GM18507 (cell line): ENCODE measurements at regions not wholly inside any gene's neighbourhood (a gene's known extent, or its start where the extent isn't known, plus 50 kb on each side); places are given as distances from the start of the nearest gene placed in this dataset.

Experiments used
- DNase-seq: peaks from one replicate; pipeline ENCODE4 v3.0.0; 2011; ENCODE audit warnings: low read depth; ENCODE audit not compliant: insufficient read length; ENCODE audit errors: extremely low spot score
- FAIRE-seq: peaks from 2 replicates; lab custom pipeline; 2011; peaks lifted over from hg19 to GRCh38; lab: Jason Lieb, UNC

DNA sequence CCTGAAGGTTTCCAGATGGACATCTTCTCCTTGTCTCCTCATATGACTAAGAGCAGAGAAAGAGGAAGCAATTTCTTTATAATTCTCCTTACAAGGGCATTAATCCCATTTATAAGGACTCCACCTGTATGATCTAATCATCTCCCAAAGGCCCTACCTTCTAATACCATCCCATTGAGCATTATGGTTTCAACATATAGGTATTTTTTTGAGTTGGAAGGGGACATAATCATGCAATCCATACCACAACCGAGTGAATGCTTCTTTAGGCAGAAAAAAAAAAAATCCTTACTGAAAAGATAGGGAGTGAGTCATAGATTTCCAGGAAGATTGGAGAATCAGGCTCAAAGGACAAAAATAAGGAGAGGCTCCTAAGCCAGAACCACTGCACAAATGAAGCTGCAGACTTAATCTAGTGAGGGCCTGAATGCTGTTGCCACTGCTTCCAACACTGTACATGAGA, 312.5 kb upstream of the HS3ST1 start:
- DNase-seq: no peak
- no peak for FAIRE-seq

- no peak for DNase-seq
Measured at GRCh38 chr4:11739992-11740391, 311.3 kb upstream of the HS3ST1 start.

DNA sequence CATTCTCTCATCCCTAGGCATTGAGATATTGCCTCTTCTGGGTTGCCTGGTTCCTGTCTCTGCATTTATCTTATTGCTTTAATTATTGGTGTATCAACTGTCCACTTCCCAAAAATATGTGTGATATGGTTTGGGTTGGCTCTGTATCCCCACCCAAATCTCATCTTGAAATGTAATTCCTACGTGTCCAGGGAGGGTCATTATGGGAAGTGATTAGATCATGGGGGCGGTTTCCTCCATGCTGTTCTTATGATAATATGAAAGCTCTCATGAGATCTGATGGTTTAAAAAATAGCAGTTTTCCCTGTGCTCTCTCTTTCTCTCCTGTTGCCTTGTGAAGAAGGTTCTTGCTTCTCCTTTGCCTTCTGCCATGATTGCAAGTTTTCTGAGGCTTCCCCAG, 308.3 kb upstream of the HS3ST1 start:
- no peak for FAIRE-seq
- DNase-seq: no peak

More at GRCh38 chr4:11739992-11740391, 311.3 kb upstream of the HS3ST1 start:
- FAIRE-seq: no peak

DNA sequence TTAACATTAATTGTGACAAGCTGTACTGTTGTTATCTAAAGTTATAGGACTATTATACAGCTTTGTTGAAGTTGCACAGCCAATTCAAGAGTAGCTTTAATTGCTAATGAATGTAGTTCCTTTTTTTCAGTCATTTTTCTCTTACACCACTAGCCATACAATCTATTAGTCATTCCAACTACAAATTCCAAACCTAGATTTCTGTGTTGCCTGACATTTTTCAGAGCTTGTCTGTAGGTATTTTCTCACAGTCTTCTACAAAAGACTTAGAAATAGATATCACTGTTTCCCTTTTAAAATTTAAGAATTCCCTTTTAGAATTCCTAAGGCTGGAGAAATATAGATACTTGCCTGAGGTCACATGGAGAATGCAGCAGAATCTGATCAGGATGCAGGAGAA, 307.0 kb upstream of the HS3ST1 start:
- FAIRE-seq: no peak
- no peak for DNase-seq

GRCh38 chr4:11732155-11732554, 303.5 kb upstream of the HS3ST1 start:
- no peak for DNase-seq
- no peak for FAIRE-seq

GRCh38 chr4:11730545-11730944, 301.9 kb upstream of the HS3ST1 start:
- DNase-seq (no peak), FAIRE-seq (no peak)

- FAIRE-seq (no peak), DNase-seq (no peak)
Measured at GRCh38 chr4:11729548-11729947, 300.9 kb upstream of the HS3ST1 start.

DNA sequence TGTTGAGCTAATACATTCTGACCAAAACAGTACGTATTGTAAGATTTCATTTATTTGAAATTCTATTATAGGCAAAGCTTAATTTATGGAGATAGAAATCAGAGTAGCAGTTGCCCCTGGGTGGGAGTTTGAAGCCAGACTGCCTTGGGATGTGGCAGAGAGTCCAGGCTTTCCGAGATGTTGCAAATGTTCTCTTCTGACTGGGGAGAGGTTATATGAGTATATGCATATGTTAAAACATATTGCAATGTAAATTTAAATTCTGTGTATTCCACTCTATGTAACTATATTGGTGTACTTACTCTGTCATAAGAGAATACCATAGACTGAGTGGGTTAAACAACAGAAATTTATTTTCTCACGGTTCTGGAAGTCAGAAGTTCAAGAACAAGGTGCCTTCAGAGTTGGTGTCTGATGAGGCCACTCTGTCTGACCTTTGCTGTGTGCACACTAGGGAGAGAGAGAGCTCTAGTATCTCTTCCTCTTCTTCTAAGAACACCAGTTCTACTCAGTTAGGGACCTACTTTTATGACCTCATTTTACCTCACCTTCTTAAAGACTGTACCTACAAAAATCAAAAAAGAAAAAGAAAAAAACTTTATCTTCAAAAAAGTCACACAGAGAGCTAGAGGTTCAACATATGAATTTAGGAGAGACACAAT, 299.3 kb upstream of the HS3ST1 start:
- FAIRE-seq (no peak), DNase-seq (no peak)

- no peak for DNase-seq
- no peak for FAIRE-seq
Measured at GRCh38 chr4:11724731-11725130, 296.0 kb upstream of the HS3ST1 start.

GRCh38 chr4:11722223-11722622, 293.5 kb upstream of the HS3ST1 start:
- DNase-seq (no peak), FAIRE-seq (no peak)

DNA sequence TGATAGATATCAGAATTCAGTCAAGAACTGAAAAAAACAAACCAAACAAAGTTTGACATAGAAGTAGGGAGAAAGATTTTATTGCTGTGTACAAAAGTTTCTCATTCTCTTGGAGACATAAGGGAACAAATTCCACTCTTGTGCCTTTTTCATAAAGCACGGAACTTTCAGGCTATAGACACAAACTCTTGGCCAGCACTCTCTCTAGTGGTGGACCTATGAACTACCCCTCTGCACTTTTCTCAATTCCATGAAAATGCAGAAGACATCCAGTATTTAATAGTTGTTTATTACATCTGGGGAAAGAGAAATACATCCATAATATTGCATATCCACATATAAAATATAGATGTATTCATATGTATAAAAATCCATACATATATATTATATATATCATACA, 291.6 kb upstream of the HS3ST1 start:
- DNase-seq: no peak
- no peak for FAIRE-seq

GRCh38 chr4:11719879-11720278, 291.2 kb upstream of the HS3ST1 start:
- FAIRE-seq (no peak), DNase-seq (no peak)

DNA sequence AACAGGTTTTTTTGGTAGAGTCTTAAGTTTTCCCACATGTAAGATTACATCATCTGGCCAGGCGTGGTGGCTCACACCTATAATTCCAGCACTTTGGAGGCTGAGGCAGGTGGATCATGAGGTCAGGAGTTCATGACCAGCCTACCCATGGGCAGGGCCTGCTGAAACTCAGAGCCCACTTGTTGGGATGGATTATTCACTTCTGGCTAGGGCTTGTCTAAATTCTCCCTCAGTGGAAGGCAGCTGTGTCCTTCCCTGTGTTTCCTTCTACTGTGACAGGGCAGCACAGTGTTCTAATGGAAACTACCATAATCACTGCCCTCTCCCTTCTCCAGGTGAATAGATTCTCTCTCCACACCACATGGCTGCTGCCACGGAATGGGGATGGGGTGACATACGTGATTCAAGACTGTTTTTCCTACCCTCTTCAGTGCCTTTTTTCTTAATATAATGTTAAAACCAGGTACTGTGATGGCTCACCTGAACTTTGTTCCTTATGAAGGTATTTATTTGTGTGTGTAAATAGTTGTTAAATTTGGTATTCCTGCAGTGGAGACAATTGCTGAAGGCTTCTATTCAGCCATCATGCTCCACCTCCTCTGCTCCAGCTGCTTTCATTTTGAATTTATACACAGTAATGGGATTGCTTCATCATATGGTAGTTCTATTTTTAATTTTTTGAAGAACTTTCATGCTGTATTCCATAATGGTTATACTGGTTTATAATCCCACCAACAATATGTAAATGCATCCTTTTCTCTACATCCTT, 287.2 kb upstream of the HS3ST1 start:
- no peak for FAIRE-seq

GRCh38 chr4:11710453-11711093, 281.9 kb upstream of the HS3ST1 start:
- no peak for DNase-seq
- FAIRE-seq: no peak

More for the DNA sequence above, 287.2 kb upstream of the HS3ST1 start:
- DNase-seq: no peak

DNA sequence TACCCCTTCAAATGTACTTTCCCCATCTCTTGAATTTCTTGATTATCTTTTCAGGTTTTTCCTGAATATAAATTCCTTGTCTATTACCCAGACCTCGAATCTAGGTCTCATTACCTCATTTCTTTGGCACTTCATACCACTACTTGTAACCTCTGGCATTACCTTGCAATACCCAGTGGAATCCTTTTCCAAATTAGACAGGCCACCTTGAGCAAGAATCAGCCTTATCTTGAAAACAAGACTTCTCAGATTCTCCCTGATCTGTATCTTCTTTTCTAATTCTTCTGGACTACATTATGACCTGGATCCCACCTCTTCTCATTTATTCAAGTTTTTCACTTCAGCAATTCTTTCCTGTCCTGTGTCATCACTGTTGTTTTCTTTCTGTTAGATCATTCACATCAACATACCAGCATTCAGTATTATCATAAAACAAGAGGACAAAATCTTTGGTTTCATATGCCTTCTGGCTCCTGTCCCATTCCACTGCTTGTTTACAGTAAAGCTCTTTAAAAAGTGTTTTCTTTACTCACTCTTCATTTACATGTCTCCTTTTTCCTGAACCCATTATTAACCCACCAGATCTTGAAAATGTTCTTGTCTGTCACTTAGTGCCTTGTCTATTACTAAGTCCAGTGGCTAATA, 275.6 kb upstream of the HS3ST1 start:
- DNase-seq: no peak
- no peak for FAIRE-seq

DNA sequence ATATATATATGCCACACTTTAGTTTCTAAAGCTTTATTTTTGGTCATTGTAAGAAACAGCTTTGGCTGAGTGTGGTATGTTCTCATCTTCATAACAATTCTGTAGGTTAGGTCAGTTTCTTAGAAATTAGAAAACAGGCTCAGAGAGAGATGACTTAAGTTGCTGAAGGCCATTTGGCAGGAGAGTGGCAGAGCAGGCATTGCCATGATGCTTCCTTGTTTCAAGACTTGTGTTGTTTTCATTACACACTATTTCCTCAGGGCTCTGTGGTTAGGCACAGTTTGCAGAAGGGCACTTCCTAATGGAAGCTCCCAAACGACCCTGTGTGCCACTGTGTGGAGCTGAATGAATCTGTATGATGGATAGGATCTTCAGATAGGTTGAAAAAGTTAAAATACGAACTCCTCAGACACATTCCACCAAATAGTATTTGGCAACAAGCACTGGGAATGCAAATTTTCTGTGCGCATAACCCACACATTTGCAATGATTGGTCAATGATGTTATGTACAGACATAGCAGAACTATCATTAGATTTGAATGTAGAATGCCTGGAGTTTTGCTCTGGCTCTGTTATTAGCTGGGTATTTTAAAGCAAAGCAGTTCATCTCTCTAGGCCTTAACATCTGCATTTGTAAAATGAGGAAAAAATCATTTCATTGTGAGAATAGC, 274.3 kb upstream of the HS3ST1 start:
- DNase-seq (no peak), FAIRE-seq (no peak)

GRCh38 chr4:11701966-11702725, 273.5 kb upstream of the HS3ST1 start:
- FAIRE-seq: no peak
- no peak for DNase-seq

DNA sequence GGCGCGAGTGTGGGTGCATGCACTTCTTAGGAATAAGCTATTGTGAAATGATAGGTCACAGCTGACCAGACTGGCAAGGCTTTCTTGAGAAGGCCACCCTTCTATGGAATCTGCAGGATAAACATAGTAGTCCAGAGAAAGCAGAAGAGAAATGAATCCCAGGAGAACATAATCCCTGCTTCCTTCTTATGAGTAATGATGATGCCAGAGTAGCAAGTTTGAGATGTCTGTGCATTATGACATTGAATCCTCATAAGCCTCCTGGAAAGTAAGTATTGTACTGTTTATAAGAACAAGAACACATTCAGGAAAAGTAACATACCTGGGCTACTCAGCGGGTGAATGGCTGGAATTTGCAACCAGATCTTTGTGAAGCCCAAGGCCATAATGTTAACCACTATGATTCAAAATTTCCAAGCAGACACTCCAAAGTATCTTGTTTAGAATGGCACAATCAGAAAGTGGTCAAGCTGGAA, 272.1 kb upstream of the HS3ST1 start:
- no peak for DNase-seq
- no peak for FAIRE-seq
